NCI-H2227 (cell line): ENCODE measurements at regions not wholly inside any gene's neighbourhood (a gene's known extent, or its start where the extent isn't known, plus 50 kb on each side); places are given as distances from the start of the nearest gene placed in this dataset.

Source experiments
- DNase-seq: peaks from one replicate; lab custom pipeline; 2025; ENCODE audit not compliant: unreplicated experiment; lab: John Stamatoyannopoulos, UW

GRCh38 chr7:47148536-47149207 is 433.2 kb downstream of the TNS3 start:
- no peak for DNase-seq

- DNase-seq, result no peak
These were observed 434.7 kb downstream of the TNS3 start for GRCh38 chr7:47147213-47147631.

- DNase-seq, result no peak
These were observed 435.9 kb downstream of the TNS3 start for GRCh38 chr7:47145982-47146381.

- no peak for DNase-seq
These were observed 436.7 kb downstream of the TNS3 start for GRCh38 chr7:47145186-47145725.

GRCh38 chr7:47143339-47143738 is 438.6 kb downstream of the TNS3 start:
- DNase-seq, result no peak

GRCh38 chr7:47142867-47143175 is 439.1 kb downstream of the TNS3 start:
- DNase-seq, result no peak

GRCh38 chr7:47142169-47142866 is 439.6 kb downstream of the TNS3 start:
- DNase-seq, result no peak

GRCh38 chr7:47132471-47132870 is 449.4 kb downstream of the TNS3 start:
- no peak for DNase-seq

- no peak for DNase-seq
These were observed 453.2 kb downstream of the TNS3 start for GRCh38 chr7:47128700-47129099.

GRCh38 chr7:47125529-47125928 is 456.4 kb downstream of the TNS3 start:
- no peak for DNase-seq

- no peak for DNase-seq
These were observed 462.5 kb downstream of the TNS3 start for GRCh38 chr7:47119261-47119865.

- DNase-seq, result no peak
These were observed 477.7 kb downstream of the TNS3 start for GRCh38 chr7:47104206-47104549.

- no peak for DNase-seq
These were observed 478.3 kb downstream of the TNS3 start for GRCh38 chr7:47103498-47104205.

- no peak for DNase-seq
These were observed 479.5 kb downstream of the TNS3 start for GRCh38 chr7:47102331-47102841.

GRCh38 chr7:47100817-47101435 is 481.0 kb downstream of the TNS3 start:
- no peak for DNase-seq

- no peak for DNase-seq
These were observed 481.6 kb downstream of the TNS3 start for GRCh38 chr7:47100148-47100816.

- no peak for DNase-seq
These were observed 484.5 kb downstream of the TNS3 start for GRCh38 chr7:47097431-47097830.

- no peak for DNase-seq
These were observed 486.0 kb downstream of the TNS3 start for GRCh38 chr7:47095946-47096345.

- no peak for DNase-seq
These were observed 487.4 kb downstream of the TNS3 start for GRCh38 chr7:47094462-47094861.
